DMS153 (cell line): ENCODE measurements at regions not wholly inside any gene's neighbourhood (a gene's known extent, or its start where the extent isn't known, plus 50 kb on each side); places are given as distances from the start of the nearest gene placed in this dataset.

Experiments used
- DNase-seq: peaks from one replicate; lab custom pipeline; 2025; lab: John Stamatoyannopoulos, UW

GRCh38 chr3:127350172-127351050, 62.6 kb upstream of the PRR20G start:
- no peak for DNase-seq

- DNase-seq, result no peak
These were observed 61.8 kb upstream of the PRR20G start for GRCh38 chr3:127349501-127350171.

GRCh38 chr3:127342735-127343134, 54.9 kb upstream of the PRR20G start:
- no peak for DNase-seq

- DNase-seq, result no peak
These were observed 52.3 kb upstream of the PRR20G start for GRCh38 chr3:127339928-127340861.

GRCh38 chr3:127339016-127339415, 51.2 kb upstream of the PRR20G start:
- DNase-seq, result no peak

- no peak for DNase-seq
These were observed 50.2 kb upstream of the PRR20G start for GRCh38 chr3:127337911-127338531.
